Heart right ventricle (tissue), 16 donors: ENCODE measurements at regions not wholly inside any gene's neighbourhood (a gene's known extent, or its start where the extent isn't known, plus 50 kb on each side); places are given as distances from the start of the nearest gene placed in this dataset.

Source experiments
- ATAC-seq, 8 donors: fragments of 200-7000 bp; cut with Tn5 transposase; one replicate each; pipeline ENCODE4 v1.9.1; 2020; ENCODE audit warnings: mild to moderate bottlenecking in 8 of 8, moderate library complexity in 8 of 8, moderate number of reproducible peaks in 1 of 8
- DNase-seq, 2 donors: peaks; one replicate each; pipeline ENCODE4 v3.0.0-alpha.2; 2020
- H3K27ac ChIP-seq, 10 donors: fragments of 200-600 bp; sonication (generic) in 2 of 10; one replicate each; pipeline versions ENCODE4 v1.5.0 to v1.8.0; 2020 to 2022; ENCODE audit warnings: mild to moderate bottlenecking in 3 of 10
- H3K27me3 ChIP-seq, 7 donors: fragments of 200-600 bp; one replicate each; pipeline ENCODE4 v1.8.0; 2021 to 2022; ENCODE audit warnings: mild to moderate bottlenecking in 2 of 7
- H3K36me3 ChIP-seq, 9 donors: fragments of 200-600 bp; sonication (generic) in 1 of 9; one replicate each; pipeline versions ENCODE4 v1.5.0 to v1.8.0; 2020 to 2022; ENCODE audit warnings: mild to moderate bottlenecking in 2 of 9
- H3K4me1 ChIP-seq, 9 donors: fragments of 200-600 bp; sonication (generic) in 1 of 9; one replicate each; pipeline versions ENCODE4 v1.5.0 to v1.8.0; 2020 to 2022; ENCODE audit warnings: mild to moderate bottlenecking in 4 of 9
- H3K4me3 ChIP-seq, 10 donors: fragments of 200-600 bp; sonication (generic) in 2 of 10; one replicate each; pipeline versions ENCODE4 v1.5.0 to v1.8.0; 2020 to 2022; ENCODE audit warnings: mild to moderate bottlenecking in 7 of 10, moderate library complexity in 2 of 10
- H3K9me3 ChIP-seq, 11 donors: fragments of 200-600 bp in 10 of 11; sonication (generic) in 2 of 11; one replicate each; pipeline versions ENCODE4 v1.5.0 to v1.8.0; 2013 to 2022; ENCODE audit warnings: mild to moderate bottlenecking in 2 of 11, control low read depth in 1 of 11, moderate library complexity in 1 of 11
- WGBS, 2 donors: extraction: QIAGEN DNeasy Blood & Tissue Kit; methylation state at CpG; one replicate each; pipeline ENCODE4 v1.1.7; 2013; ENCODE audit warnings: inconsistent platforms in 1 of 2; 5-methylcytosine and 5-hydroxymethylcytosine counted together
- intact Hi-C, 10 donors: fragments of 100-400 bp; cut with DNase I; formaldehyde crosslinking; loops; one replicate each; pipeline versions ENCODE4 v1.11.1 to v1.14.2; 2022
- TF ChIP-seq, protein P1 (sequence below), 9 donors: fragments of 200-600 bp; sonication (generic) in 2 of 9; IDR thresholded peaks; one replicate each; pipeline versions ENCODE4 v1.5.0 to v1.8.0; 2021 to 2022; ENCODE audit warnings: antibody characterized with exemption in 9 of 9, mild to moderate bottlenecking in 5 of 9, moderate library complexity in 1 of 9
- donor health status: Arrhythmogenic right ventricular cardiomyopathy.
- donor health status: ischemic (EF 13 %, LVEDD 7.1; RV severe dilation, severe dysfunction).
- donor health status: healthy with polysubstance abuse.
- donor health status: DM: no; HTN: yes; CAD: no.
- donor health status: DM: no; HTN: no; CAD: no.
- donor health status: ischemic (EF 25% LVEDD 6.9; RV normal size, moderate dysfunction).
- donor health status: ischemic (EF 25% LVEDD 5.7; RV mildly dilated, moderate dysfunction).
- donor health status: healthy.
- donor health status: DM: yes; HTN: yes; CAD: no.
- donor health status: Ischemic cardiomyopathy.
- donor health status: ischemic (EF 35%, LVEDD 5.7; RV mildly dilated, moderate dysfunction).
- donor health status: nonischemic (EF 11% LVEDD 7.7; RV severe dilation, severe dysfunction).
- donor health status: DM: yes; HTN: yes; CAD: no.
- donor health status: PGD.
- donor health status: ischemic (EF 29% LVEDD 5.4; RV normal size, mild dysfunction).
- donor health status: nonischemic (EF 23%, LVEDD 6.1; RV moderate dilation, normal function).

DNA sequence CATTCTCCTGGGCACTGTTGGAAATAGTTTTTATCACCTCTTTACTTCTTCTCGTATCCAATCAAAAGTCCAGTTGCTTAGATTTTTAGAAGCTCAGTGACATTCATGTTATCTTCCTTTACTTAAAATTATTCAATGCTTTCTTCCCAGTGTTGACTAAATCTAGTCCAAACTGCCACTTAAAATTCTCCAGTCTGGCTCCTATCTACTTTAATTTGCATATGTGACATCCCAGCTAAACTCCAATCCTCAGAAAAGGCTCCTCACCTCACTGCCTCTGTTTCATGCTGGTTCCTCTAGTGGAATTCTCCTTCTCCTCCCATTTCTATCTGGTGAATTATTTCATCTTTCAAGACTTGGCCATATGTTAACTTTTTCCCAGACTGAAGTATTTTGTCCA lies 1238.7 kb upstream of the WWC1 start:
- WGBS, 2 donors: 47 to 48% methylated on average over 1 of the region's 1 CpG
- no peak for DNase-seq
- TF ChIP-seq, protein P1, sequence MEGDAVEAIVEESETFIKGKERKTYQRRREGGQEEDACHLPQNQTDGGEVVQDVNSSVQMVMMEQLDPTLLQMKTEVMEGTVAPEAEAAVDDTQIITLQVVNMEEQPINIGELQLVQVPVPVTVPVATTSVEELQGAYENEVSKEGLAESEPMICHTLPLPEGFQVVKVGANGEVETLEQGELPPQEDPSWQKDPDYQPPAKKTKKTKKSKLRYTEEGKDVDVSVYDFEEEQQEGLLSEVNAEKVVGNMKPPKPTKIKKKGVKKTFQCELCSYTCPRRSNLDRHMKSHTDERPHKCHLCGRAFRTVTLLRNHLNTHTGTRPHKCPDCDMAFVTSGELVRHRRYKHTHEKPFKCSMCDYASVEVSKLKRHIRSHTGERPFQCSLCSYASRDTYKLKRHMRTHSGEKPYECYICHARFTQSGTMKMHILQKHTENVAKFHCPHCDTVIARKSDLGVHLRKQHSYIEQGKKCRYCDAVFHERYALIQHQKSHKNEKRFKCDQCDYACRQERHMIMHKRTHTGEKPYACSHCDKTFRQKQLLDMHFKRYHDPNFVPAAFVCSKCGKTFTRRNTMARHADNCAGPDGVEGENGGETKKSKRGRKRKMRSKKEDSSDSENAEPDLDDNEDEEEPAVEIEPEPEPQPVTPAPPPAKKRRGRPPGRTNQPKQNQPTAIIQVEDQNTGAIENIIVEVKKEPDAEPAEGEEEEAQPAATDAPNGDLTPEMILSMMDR (IDR thresholded peaks at IDR 0.05): no peak
- no peaks in the 10 kb centered on the region for H3K4me1 ChIP-seq
- peaks cover 0 to 5% (median 0%) of the 10 kb centered on the region in 11 donors for H3K9me3 ChIP-seq
- ATAC-seq: no peak
- no peaks in the 10 kb centered on the region for H3K36me3 ChIP-seq
- H3K27ac ChIP-seq: no peak overlapping the region
- intact Hi-C loops: no loop called here
- H3K4me3 ChIP-seq: no peak overlapping the region
- H3K27me3 ChIP-seq: no peaks in the 10 kb centered on the region

DNA sequence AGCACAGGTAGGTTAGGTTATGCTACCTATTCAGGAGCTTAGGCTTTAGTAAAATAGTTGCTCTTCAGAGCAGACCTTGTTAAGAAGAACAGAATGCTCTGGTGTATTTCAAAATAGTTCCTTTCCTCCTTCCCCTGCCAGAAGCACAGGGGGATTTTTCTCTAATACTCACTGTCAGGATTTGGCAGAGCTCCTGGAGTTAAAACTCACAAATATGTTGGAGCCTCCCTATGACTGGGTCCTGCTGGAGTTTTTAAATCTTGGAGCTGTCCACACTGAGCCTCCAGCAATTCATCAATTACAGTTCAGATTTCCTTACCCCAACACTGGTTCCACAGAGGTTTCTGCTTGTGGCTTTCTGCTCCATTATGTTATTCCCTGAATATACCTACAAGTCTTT lies 1233.8 kb upstream of the WWC1 start:
- no peak overlapping the region for H3K27ac ChIP-seq
- H3K9me3 ChIP-seq: peaks cover 0 to 5% (median 0%) of the 10 kb centered on the region in 11 donors
- H3K4me3 ChIP-seq: no peak overlapping the region
- TF ChIP-seq, protein P1 (IDR thresholded peaks at IDR 0.05): no peak
- no peaks in the 10 kb centered on the region for H3K36me3 ChIP-seq
- ATAC-seq (no peak), DNase-seq (no peak)
- intact Hi-C loops: no loop called here
- H3K27me3 ChIP-seq: no peaks in the 10 kb centered on the region
- no peaks in the 10 kb centered on the region for H3K4me1 ChIP-seq

DNA sequence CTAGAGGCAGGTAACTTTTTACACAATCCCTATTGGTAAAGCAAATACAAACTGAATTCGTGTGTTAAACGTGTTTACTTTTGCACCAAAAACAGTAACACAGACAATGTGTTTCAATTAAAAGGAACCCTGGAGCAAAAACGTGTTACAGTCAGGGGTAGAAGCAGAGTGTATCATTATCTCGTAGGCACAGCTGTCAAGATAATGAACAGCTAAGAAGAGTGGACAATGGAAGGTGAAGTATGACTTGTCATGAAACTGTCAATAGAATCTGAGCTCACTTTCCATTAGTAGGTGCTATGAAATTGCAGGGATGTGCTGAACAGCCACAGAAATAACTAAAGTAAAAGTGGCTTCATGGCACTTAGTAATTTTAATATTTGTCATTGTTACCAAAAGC lies 1229.8 kb upstream of the WWC1 start:
- Histone ChIP-seq H3K27ac (no peak overlapping the region), H3K4me3 (no peak overlapping the region), H3K4me1 (no peaks in the 10 kb centered on the region), H3K27me3 (peaks cover 0 to 4% (median 0%) of the 10 kb centered on the region in 7 donors), H3K9me3 (no peaks in the 10 kb centered on the region), H3K36me3 (no peaks in the 10 kb centered on the region)
- TF ChIP-seq, protein P1 (IDR thresholded peaks at IDR 0.05): no peak
- ATAC-seq: no peak
- intact Hi-C loops: no loop called here
- DNase-seq: no peak
- 22 to 26% methylated on average over 4 of the region's 4 CpGs for WGBS, 2 donors

DNA sequence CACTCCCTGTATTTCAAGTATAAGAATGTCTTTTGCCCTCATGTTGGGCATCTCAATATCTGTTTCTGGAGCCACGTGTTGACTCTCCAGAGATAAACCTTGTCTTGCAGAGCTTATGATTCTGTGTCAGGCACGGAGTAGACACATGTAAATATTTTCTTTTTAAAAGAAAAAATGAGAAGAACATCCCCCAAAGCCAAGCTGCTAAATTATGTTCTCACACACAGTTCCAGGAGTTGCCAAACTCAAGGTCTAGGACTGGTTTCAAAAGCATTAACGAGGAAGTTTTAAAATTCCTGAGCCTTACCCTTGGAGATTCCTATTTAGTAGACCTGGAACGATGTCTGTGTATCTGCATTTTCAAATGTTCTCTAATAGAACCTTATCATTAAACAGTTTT lies 1228.3 kb upstream of the WWC1 start:
- Histone ChIP-seq H3K9me3 (no peaks in the 10 kb centered on the region), H3K27me3 (peaks cover 0 to 4% (median 0%) of the 10 kb centered on the region in 7 donors), H3K4me3 (no peak overlapping the region), H3K4me1 (no peaks in the 10 kb centered on the region), H3K36me3 (no peaks in the 10 kb centered on the region), H3K27ac (no peak overlapping the region)
- ATAC-seq (no peak), DNase-seq (no peak)
- 52 to 64% methylated on average over 4 of the region's 4 CpGs for WGBS, 2 donors
- intact Hi-C loops: no loop called here
- TF ChIP-seq, protein P1 (IDR thresholded peaks at IDR 0.05): no peak

DNA sequence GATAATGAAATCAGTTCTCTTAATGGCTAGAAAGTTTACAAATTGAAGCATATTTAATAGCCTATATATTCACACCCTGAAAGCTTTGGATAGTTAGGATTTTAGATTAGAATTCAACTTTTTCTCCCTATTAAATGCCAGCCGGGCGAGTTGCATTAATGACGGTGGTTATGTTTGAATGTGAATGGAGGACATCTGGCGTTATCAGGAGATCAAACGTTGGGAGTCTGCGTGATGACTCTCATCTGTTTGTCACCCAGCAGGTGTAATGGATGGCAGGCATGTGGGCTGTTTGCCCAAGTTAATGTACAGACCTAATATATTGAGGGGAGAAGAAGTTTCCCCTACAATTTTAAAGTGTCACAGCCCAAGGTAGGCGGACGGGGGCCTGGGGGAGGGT lies 1227.7 kb upstream of the WWC1 start:
- ATAC-seq: no peak
- no peak overlapping the region for H3K27ac ChIP-seq
- intact Hi-C loops: no loop called here
- TF ChIP-seq, protein P1 (IDR thresholded peaks at IDR 0.05): no peak
- 75 to 78% methylated on average over 8 of the region's 8 CpGs for WGBS, 2 donors
- no peaks in the 10 kb centered on the region for H3K9me3 ChIP-seq
- peaks cover 0 to 4% (median 0%) of the 10 kb centered on the region in 7 donors for H3K27me3 ChIP-seq
- no peaks in the 10 kb centered on the region for H3K4me1 ChIP-seq
- no peak overlapping the region for H3K4me3 ChIP-seq
- DNase-seq: no peak
- no peaks in the 10 kb centered on the region for H3K36me3 ChIP-seq
